Spleen (tissue), 7 donors: ENCODE measurements at regions not wholly inside any gene's neighbourhood (a gene's known extent, or its start where the extent isn't known, plus 50 kb on each side); places are given as distances from the start of the nearest gene placed in this dataset.

Experiments used
- CTCF ChIP-seq, 11 experiments: fragments of 200-600 bp in 7 of 11; fragments of 450-650 bp in 4 of 11; sonication (generic) in 4 of 11; IDR thresholded peaks in 8 of 11; conservative IDR thresholded peaks in 3 of 11; 1 replicate in 7 of 11; 2 replicates in 4 of 11; pipeline versions ENCODE4 v1.4.0 to v1.8.0; 2016 to 2021; ENCODE audit warnings: antibody characterized with exemption in 11 of 11, inconsistent platforms in 4 of 11, mild to moderate bottlenecking in 1 of 11
- POLR2A ChIP-seq, 3 donors: fragments of 450-650 bp; IDR thresholded peaks; one replicate each; pipeline ENCODE4 v1.5.1; 2017; ENCODE audit warnings: antibody characterized with exemption in 3 of 3, mild to moderate bottlenecking in 1 of 3
- donor health status: DM: no; HTN: no; CAD: no; lungs with moderate emphysema.
- donor health status: DM: no; HTN: no; CAD: no.
- donor health status: DM: no; HTN: no; CAD: no.

GRCh38 chr6:122339661-122340060, 59.8 kb upstream of the HSF2 start:
- TF ChIP-seq CTCF (IDR thresholded peaks at IDR 0.05 in 8 of 11, conservative IDR thresholded peaks at IDR 0.05 in 3 of 11) (no peak), POLR2A (IDR thresholded peaks at IDR 0.05) (no peak)
